ENCODE measurements at regions not wholly inside any gene's neighbourhood (a gene's known extent, or its start where the extent isn't known, plus 50 kb on each side); places are given as distances from the start of the nearest gene placed in this dataset.
"Not testable (repeated sequence)": the region's sequence is repeated elsewhere in the genome, so short reads cannot be mapped to it uniquely, and the experiment has no call there.

- DNase-seq = no peak
Measured at GRCh38 chr11:82045748-82046457, 687.8 kb downstream of the FAM181B start.

DNA sequence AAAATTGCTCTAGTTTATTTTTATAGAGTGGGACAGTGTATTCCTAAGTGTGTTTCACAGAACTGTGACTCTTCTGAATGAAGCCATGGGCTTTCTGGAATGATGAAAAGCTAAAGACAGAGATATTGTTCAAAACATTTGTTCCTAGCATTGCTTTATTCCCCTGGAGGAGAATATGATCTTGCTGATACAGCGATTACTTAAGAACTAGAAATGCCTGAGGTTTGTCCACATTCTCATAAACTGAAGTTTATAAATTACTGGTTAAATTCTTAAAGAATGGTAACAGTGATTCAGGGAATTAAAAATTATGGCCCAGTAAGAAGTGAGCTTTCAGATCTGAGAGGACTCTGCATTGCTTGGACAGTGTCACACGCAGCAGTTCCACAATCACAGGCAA is 690.3 kb downstream of the FAM181B start:
- DNase-seq = no peak

GRCh38 chr11:82041764-82042163 is 691.9 kb downstream of the FAM181B start:
- DNase-seq = no peak

DNA sequence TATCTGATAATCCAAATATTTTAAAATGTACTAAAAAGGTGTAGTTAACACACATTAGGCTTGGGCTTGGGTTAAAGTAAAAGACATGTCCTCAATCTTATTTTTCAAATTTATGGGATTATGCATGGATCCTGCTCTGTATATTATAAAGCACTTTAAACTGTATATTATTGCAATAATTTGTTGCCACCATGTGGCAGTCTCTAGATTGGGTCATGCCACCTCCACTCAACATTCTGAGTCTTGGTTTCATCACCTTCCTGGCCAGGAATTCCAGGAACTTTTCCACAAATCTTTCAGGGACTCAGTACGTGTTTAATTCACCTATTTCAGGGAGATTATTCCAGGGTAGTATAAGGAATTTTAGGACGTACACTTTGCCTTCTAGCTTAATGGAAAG is 695.5 kb downstream of the FAM181B start:
- no peak for DNase-seq

GRCh38 chr11:82034527-82034926 is 699.1 kb downstream of the FAM181B start:
- no peak for DNase-seq

DNA sequence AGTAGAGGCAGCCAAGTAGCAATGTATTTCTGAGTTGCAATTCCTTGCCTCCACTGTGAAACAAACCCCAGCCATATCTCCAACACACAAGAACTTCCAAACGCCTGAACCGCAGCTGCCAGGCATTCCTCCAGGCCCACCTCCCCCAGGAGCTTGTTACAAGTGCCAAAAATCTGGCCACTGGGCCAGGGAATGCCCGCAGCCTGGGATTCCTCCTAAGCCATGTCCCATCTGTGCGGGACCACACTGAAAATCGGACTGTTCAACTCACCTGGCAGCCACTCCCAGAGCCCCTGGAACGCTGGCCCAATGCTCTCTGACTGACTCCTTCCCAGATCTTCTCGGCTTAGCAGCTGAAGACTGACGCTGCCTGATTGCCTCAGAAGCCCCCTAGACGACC is 706.3 kb downstream of the FAM181B start:
- DNase-seq = not testable (repeated sequence)

DNA sequence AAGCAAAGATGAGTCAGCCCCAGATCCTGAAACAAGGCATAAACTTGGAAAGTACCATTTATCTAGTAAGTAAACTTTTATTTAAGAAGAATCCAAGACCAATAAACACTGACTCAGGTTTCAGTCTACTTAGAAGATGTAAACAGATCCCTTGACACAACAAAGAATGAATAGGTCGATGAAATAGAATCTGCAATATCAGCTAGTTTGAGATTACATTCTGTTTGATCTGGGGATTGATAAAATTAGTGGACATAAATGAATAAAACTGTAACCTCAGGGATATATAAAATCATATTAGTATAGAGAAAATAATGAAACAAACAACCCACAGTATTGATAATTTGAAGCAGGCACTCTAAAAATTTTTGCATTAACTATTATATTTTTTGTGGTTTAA is 708.9 kb downstream of the FAM181B start:
- DNase-seq = no peak

GRCh38 chr11:82012276-82012675 is 721.4 kb downstream of the FAM181B start:
- DNase-seq = no peak

- DNase-seq = no peak
Measured at GRCh38 chr11:82009133-82009532, 724.5 kb downstream of the FAM181B start.

DNA sequence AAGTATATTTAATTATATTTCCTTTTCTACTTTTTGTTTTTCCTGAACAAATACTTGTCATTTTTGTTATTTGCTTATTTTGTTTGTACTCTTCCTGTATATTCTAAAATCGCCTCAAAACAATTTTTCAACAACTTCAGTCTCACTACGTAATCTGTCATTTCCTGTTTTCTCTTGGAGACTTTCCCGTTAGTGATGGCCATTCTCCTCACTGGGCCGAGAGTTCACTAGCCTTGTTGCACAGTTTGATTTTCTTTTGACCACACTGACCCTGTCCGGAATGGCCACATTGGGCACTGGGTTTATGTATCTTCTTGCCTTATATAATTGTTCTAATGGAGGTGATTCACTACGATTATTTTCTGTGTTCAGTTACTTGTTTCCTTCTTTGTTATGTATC is 726.1 kb downstream of the FAM181B start:
- no peak for DNase-seq

GRCh38 chr11:82004537-82005213 is 729.0 kb downstream of the FAM181B start:
- no peak for DNase-seq

- DNase-seq = no peak
Measured at GRCh38 chr11:82003671-82004515, 729.8 kb downstream of the FAM181B start.

DNA sequence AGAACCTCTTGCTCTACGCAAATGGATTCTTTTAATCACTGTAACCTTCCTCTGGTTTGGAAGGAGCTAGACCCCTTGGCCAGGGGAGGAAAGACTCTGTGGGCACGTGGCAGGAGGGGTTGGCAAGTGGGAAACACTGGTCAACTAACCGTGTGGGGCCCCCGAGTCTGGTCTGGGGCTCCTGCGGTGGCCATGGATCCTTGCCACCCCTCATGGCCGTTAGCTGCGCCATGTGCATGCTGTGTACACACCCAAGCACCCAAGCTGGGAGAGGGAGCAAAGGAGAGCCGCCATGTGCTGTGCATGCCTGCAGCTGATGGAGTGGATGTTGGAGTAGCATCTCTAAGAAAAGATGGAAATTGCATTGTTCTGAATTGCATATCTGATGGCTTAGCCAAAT is 730.6 kb downstream of the FAM181B start:
- no peak for DNase-seq

DNA sequence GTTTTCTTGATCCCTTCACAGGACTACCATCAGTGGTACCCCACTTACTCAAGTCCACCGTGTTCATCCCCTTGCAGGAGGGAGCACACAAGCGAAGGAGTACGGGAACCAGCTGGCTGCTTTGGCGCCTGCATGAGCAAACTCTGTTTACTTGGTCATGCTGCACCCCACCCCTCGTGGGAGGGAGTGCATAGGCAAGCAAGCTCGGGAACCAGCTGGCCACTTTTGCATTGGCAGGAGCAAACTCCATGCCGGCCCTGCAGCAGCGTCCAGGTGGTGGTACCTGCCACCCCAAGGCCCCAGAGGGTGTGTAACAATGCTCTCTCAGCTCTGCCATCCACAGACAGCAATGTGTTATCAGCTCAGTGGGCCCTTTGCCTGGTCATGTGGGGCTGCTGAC is 737.8 kb downstream of the FAM181B start:
- DNase-seq = no peak

- DNase-seq = no peak
Measured at GRCh38 chr11:81993755-81994154, 739.9 kb downstream of the FAM181B start.

- DNase-seq = no peak
Measured at GRCh38 chr11:81990659-81991443, 742.8 kb downstream of the FAM181B start.

DNA sequence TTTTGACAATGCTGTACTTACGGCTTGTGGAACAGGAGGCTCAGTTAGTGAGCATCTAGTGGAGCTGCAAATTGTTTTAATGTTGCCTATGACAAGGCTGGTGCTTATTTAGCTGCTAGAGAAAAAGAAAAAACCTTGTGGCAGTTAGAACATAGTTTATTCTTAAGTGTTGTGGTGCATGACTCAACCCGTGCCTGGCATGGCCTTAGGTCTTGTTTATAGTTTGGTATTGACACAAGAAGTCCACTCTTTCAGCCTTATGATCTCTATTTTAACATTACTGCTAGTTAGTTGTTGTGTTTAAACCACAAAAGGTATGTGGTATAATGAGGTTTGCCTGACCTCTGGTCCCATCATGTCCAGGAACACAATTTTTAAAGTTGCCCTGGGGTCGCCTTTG is 744.6 kb downstream of the FAM181B start:
- DNase-seq = no peak

GRCh38 chr11:81987829-81988472 is 745.7 kb downstream of the FAM181B start:
- DNase-seq = no peak

GRCh38 chr11:81986556-81987161 is 747.0 kb downstream of the FAM181B start:
- DNase-seq = no peak

DNA sequence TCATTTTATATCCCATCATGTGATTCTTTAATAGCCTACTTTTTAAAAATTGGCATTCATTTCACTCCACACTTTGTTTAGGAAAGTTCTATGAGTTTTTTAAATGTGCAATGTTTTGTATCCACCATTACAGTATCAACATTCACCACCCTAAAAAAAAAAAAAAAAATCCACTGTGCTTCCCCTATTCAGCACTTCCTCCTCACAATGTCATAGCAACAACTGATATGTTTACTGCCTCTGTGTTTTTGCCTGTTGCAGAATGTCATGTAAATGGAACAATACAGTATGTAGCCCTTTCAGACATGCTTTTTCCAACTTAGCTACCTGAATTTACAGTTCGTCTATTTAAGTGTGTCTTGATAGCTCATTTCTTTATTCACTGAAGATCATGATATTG is 754.2 kb downstream of the FAM181B start:
- no peak for DNase-seq

GRCh38 chr11:81975261-81975900 is 758.3 kb downstream of the FAM181B start:
- no peak for DNase-seq
